ENCODE measurements at regions not wholly inside any gene's neighbourhood (a gene's known extent, or its start where the extent isn't known, plus 50 kb on each side); places are given as distances from the start of the nearest gene placed in this dataset.
"Not testable (repeated sequence)": the region's sequence is repeated elsewhere in the genome, so short reads cannot be mapped to it uniquely, and the experiment has no call there.

- no peak for DNase-seq
Measured at GRCh38 chr6:112941613-112942012, 594.5 kb downstream of the RFPL4B start.

DNA sequence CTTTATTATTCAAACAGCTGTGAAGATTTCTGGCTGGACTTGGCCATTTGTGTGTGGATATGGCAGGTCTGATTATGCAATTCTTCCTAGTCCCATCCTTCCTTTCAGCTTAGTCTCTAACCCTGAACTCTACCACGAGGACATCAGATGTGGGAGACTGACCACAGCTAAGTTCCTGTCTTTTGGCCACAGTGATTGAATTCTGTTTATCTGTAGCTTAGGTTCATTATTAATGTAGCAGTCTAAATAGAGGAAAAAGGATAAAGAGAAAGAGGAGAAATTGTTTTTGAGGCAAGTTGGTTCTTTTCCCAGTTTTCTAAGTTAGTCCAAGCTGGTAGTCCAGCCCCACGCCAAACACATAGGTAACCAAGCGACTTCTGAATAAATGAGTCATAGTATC is 598.9 kb downstream of the RFPL4B start:
- DNase-seq: no peak

DNA sequence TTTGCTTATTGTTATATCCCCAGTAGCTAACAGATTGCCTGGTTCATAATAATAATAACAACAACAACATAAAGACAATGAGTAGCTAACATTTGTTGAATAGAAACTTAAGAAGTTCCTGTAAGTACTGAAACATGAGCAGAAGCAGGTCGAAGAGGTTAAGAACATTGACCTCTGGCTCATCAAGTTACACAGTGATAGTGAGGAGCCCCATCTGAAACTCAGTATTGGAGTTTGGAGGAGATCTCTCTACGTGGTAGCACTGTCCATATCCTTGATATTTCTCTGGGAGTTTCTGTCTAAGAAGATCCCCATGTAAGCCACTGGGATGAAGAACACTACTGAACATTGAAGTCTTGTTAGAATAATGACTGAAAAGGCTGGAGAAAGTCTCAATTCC is 600.4 kb downstream of the RFPL4B start:
- DNase-seq: no peak

GRCh38 chr6:112951829-112952228 is 604.7 kb downstream of the RFPL4B start:
- DNase-seq: no peak

DNA sequence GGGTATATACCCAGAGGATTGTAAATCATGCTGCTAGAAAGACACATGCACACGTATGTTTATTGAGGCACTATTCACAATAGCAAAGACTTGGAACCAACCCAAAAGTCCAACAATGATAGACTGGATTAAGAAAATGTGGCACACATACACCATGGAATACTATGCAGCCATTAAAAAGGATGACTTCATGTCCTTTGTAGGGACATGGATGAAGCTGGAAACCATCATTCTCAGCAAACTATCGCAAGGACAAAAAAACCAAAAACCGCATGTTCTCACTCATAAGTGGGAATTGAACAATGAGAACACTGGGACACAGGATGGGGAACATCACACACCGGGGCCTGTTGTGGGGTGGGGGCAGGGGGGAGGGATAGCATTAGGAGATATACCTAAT is 608.6 kb downstream of the RFPL4B start:
- DNase-seq: not testable (repeated sequence)

DNA sequence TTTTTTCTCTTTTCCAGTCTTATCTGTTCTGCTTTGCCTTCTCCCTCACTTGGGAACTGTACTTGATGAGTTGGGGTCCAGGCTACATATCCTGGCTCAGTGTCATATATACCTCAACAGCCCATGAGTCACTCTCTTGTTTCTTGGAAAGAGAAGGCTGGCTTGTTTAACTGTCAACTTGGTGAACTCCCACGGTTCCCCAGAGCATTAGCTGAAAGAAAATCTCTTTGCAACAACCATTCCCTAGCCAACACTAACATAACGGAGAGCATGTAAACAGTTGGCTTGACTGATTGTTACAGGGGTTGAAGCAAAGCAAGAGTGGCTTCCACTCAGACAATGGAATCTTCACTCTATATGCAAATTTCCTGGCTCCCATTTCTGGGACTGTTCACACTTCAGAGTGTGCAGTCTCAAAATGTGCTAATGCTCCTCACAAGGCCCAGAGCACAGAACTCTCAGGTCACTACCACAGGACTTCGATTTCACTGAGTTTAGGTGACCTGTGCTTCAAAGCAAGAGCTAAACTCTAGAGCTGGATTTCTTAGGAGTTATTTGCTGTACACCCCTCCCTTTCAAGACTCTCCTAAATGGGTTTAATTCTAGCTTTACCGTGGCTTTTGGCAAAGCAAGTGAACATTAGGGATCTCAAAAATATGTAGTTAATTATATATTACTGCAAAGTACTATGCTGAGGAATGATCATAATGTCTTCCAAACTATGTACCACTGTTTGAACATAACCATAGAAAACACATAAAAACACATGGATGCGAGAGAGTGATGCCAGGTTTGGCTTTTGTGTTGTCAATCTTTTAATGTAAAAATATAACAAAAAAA is 609.8 kb downstream of the RFPL4B start:
- DNase-seq: no peak

DNA sequence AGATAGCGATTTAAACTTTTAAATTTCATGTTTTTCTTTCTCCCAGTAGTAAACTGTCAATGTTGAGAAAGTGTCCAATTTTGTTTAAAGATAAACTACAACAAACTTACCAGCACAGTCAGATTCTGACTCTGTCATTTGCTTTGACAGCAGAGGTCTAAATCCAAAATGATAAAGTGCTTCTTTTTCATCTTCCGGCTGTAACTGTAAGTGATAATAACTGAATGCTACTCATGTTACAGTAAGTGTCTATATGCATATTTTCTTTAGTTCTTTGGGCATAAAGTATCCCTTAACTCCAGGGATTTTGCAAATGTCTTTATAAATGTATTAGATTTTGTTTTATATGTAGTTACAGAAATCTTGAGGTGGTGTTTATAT is 610.4 kb downstream of the RFPL4B start:
- no peak for DNase-seq

GRCh38 chr6:112960130-112960529 is 613.0 kb downstream of the RFPL4B start:
- DNase-seq: not testable (repeated sequence)

DNA sequence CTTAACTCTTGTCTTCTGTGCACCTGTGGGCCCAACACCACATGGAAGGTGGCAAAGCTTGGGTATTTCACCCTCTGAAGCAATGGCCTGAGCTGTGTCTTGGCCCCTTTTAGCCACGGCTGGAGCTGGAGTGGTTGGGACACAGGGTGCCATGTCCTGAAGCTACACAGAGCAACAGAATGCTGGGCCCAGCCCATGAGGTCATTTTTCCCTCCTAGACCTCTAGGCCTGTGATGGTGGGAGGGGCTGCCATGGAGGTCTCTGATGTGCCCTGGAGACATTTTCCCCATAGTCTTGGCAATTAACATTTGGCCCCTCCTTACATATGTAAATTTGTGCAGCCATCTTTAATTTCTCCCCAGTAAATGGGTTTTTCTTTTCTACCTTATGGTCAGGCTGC is 620.8 kb downstream of the RFPL4B start:
- DNase-seq: no peak

DNA sequence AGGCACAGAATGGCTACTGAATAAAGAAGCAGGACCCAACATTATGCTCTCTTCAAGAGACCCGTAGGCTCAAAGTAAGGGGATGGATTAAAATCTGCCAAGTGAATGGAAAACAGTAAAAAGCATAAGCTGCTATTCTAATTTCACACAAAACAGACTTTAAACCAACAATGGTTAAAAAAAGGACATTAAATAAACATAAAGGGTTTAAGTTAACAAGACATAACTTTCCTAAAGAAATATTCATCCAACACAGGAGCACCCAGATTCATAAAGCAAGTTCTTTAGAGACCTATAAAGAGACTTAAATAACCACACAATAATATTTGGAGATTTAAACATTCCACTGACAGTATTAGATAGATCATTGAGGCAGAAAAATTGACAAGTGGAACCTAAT is 624.5 kb downstream of the RFPL4B start:
- no peak for DNase-seq

DNA sequence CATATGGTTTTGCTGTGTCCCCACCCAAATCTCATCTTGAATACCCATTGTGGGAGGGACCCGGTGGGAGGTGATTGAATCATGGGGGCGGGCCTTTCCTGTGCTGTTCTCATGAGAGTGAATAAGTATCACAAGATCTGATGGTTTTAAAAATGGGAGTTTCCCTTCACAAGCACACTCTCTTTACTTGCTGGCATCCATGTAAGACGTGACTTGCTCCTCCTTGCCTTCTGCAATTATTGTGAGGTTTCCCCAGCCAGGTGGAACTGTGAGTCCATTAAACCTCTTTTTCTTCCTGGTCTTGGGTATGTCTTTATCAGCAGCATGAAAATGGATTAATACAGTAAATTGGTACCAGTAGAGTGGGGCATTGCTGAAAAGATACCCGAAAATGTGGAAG is 627.8 kb downstream of the RFPL4B start:
- DNase-seq: not testable (repeated sequence)

DNA sequence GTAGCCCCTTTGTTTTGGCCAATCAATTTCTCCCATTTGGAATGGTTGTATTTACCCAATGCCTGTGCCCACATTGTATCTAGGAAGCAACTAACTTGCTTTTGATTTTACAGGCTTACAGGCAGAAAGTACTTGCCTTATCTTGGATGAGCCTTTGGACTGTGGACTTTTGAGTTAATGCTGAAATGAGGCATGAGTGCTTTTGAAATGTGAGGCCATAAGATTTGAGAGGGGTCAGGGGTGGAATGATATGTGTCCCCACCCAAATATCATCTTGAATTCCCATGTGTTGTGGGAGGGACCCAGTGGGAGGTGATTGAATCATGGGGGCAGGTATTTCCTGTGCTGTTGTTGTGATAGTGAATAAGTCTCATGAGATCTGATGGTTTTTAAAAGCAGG is 629.4 kb downstream of the RFPL4B start:
- not testable (repeated sequence) for DNase-seq

DNA sequence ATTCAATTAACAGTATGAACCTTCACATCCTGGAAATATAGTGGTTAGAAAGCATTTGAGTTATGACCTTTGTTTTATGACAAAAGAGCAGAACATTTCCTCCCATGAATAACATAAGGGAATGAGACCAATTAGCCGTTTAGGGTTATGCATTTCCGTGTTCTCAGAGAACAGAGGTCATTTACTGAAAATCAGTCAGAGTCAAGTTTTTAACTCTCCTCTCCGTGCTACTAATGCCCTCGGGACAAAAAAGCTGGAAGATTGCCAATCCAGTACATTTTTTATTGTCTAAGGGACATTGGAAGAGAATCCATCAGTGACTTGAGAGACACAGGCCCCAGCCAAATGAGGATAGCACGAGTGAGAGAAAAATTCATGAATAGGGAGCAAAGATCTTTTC is 632.7 kb downstream of the RFPL4B start:
- no peak for DNase-seq

GRCh38 chr6:112980676-112981075 is 633.5 kb downstream of the RFPL4B start:
- no peak for DNase-seq

- DNase-seq: no peak
Measured at GRCh38 chr6:112983713-112984261, 636.7 kb downstream of the RFPL4B start.

DNA sequence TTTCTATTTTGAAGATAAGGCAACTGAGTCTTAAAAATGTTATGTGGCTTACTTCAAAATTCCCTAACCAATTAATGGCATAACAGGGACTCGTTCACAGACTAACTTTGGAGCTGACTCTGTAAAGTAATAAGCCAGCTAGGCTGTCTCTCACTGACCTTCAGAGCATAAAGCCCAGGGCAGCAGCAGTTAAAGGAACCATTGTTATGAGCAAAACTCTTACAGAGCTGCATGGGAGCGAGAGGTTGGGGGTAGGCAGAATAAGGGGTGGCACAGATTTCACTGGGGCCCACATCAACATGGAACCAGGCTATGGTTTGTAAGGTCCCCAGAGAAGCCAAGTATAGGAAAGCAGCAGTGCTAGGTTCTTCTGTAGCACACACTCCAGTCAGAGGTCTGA is 637.8 kb downstream of the RFPL4B start:
- no peak for DNase-seq

DNA sequence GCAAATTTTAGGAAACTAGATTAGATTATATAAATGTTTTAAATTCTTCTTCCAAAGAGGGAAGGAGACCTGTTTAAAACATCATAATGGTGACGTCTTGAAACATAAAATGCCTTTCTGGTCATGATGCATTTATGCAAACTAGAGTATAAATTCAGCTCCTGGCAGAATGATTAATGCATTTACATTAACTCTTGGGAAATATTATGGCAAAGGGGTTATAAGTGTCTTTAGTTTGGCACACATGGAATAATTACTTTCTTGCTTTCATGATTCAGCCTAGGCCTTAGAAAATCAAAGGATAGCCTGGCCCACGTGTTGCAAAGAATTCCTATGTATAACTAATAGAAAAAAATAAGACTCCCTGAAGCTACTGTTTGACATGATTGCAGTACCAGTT is 639.2 kb downstream of the RFPL4B start:
- DNase-seq: no peak

- DNase-seq: no peak
Measured at GRCh38 chr6:112988748-112989147, 641.6 kb downstream of the RFPL4B start.

GRCh38 chr6:112990971-112991370 is 643.8 kb downstream of the RFPL4B start:
- DNase-seq: no peak

DNA sequence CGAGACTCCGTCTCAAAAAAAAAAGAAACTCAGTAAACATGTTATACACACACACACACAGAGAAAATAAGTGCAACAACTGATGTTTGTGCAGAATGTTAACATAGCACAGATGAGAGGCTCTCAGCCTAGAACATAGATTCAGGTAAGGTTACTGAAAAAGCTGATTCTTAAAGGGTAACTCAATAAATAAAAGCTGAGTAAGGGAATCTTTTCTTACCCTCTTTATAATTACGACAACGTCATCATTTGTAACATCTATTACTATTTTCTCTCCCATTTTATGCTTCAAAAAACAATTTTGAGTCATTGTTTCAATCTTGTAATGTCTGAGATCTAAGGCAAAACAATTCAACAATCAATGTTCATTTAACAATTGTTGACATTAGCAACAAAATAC is 644.8 kb downstream of the RFPL4B start:
- DNase-seq: no peak

- no peak for DNase-seq
Measured at GRCh38 chr6:112997421-112998085, 650.4 kb downstream of the RFPL4B start.

DNA sequence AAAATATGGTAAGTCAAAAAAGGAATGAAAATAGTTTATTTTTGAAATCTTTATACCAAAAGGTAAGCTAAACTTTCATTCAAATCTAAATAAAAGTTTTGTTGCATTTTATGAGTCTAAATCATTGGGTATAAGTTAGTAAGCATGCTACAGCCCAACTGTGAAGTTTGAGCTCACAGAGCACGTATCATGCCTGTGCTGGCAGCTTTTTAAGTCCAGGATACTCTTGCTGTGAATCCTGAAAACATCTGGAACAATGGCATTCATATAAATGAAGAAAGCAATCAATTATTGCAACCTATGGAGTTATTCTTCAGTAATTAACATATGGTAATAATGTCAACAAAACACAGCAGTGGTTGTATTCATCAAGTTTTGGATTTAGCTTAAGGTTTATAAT is 656.9 kb downstream of the RFPL4B start:
- DNase-seq: no peak

DNA sequence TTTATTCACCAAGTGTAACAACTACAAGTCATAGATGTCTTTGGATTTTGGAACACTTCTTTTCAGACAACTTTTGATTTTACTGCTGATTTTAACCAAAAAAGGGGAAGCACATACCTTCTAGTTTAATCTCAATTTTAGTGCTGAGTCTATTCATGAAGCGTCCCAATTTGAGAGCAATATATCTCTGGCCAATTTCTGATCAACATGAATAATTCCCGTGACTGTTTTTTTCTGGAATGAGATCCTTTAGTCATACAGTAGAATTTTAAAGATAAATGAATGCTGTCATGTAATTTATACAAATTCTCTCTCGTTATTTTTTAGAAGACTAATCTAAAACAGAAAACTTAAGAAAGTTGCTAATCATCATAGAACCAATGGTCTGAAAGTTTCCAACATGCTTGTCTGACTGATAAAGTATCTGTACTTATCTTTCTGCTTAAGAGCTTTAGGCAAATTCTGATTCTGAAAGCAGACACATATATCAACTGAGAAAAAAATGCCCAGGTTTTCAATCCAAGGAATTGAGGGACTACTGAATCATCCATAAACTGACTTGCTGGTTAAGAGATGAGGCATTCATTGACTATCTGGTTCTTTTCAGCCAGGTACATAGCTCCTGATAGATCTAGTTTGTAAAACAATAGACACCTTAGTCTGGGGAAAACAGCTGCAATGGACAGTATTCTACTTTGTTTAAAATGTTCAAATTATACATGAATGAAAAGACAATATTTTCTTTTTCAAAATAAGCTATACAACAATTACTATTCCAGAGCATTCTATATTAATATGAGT is 657.5 kb downstream of the RFPL4B start:
- DNase-seq: no peak

Measured in NCI-H510A (cell line).